GM21390 (cell line): ENCODE measurements at regions not wholly inside any gene's neighbourhood (a gene's known extent, or its start where the extent isn't known, plus 50 kb on each side); places are given as distances from the start of the nearest gene placed in this dataset.

ENCODE experiments used
- ATAC-seq: cut with Tn5 transposase; IDR thresholded peaks from one replicate; pipeline ENCODE4 v1.9.1; 2021; ENCODE audit not compliant: unreplicated experiment

DNA sequence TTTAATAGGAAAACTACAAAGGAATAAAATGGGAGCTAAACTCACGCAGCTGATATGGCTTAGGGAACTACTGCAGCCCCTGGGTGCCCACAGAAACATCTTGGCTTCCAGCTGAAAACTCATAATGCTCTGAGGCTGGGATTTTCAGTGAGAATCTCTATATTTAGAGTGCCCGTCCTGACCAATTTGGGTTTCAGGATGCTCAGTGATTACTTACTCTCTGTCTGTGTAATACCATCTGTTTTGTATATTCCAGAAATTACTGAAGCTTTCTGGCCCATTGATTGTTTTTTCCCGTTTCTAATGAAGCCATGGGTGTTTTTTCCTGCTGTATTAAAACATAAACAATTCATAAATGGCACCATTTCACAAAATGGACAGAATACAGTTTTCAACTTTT is 50.6 kb upstream of the ZNF385D start:
- no peak for ATAC-seq

DNA sequence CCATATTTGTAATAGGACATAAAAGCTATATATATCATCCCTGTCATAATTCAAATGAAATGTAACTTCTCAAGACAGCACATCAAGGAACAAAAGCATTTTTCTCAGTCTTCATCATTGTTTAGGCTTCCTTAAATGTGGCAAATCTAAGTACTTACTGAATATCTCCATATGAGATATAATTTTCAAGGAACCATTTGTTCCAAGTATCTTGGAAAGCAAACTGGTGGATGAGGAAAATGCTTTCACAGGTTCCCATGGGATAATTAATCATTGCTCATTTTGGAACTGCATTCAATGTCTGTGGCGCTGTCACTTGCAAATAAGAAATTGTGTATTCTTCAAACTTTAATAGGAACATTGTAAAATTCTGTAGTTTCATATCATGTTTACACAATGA is 52.6 kb upstream of the ZNF385D start:
- no peak for ATAC-seq

DNA sequence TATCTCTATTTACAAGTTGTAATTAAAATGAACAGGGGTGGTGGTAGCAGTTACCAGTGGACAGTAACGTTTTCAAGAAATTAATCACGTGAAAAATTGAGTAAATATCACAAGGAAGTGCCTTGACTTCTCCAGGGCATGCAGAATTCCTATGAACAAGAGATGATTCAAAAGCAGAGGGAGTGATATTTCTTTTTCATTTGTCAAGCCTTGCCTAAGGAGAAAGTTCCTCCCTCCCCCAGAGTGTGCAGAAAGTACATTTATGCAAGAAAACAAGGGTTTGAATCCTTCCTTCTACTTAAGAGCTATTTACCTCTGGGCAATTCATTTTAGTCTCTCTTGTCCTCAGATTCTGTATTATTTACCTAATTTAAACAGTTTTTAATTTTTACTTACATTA is 53.3 kb upstream of the ZNF385D start:
- no peak for ATAC-seq

DNA sequence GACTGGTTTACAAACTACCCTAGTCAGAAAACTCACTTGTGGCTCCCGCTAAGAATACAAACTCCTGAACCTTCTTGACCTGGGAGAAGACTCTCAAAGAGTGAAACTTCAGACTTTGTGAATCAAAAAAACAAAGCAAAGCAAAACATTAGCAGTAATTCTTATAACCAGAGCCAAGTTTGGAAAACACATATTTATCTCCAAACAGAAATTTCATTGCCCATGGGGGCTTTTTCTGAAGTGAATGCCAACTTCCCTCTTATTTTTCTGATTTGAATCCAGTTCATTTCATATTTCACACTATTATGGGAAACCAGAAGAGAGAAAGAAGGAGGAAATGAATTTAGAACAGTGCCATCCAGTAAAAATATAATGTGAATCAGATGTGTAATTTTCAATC is 55.7 kb upstream of the ZNF385D start:
- ATAC-seq: no peak

DNA sequence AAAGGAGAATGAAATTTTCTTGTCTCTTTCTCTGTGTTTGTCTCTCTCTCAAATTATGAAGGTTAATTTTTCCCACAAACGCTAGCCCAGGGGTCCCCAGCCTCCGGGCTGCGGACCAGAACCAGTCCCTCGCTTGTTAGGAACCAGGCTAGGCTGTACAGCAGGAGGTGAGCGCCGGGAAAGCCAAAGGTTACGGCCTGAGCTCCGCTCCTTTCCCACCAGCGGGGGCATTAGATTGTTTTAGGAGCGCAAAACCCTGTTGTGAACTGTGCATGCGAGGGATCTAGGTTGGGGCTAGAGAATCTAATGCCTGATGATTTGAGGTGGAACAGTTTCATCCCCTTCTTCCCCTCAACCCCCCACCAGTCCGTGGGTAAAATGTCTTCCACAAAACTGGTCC is 74.7 kb upstream of the ZNF385D start:
- ATAC-seq: no peak

DNA sequence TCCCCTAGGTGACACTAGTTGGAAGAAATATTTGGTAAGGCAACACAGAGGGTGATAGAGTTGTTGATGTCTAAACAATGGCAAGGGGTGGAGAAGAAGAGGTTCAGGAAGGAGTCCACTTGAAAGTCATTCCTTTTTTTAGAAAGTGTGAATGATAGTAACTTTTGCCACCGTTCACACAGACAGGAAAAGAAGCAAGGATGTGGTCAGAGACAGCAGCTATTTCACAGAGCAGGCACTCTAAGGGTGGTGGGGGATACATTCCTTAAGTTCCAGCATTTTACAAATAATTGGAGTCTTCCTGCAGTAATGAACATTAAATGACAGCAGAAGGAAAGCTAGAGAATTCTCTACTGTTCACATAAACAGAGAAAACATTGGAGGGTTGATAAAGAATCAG is 75.4 kb upstream of the ZNF385D start:
- ATAC-seq: no peak

DNA sequence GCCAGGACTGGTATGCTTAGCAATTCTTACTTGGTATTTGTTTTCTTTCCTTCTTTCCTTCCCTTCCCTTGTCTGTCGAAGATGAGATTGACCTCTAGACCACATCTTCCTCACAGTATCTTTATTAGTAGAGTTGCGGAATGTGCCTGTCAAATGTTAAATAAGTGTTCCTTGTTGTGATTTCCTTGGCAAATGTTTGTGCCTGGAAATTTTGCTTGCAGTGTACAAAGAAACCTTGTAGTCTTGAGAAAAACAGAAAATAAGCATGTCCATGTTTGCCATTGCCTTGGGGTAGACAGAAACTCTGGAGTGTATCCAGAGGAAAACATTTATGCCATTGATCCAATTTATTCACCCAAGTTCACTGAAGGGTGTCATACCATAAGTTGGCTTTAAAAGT is 79.5 kb upstream of the ZNF385D start:
- ATAC-seq: no peak

DNA sequence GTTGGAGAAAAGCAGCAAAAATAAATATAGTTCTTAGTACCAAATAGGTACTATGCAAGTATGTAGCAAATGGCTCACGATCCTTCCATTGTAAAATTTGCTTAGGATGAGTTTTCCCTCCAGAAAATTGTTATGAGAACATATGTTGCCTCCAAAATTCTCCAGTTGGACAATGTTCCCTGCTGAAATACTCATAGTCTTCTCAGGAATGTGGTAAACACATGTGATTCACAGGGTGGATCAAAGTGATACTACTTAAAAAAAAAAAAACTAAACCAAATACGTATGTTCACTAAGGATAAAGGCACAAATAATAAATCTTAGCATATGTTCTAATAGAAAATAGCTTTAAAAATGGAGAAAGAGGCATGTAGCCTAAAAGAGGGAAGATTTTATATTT is 84.3 kb upstream of the ZNF385D start:
- no peak for ATAC-seq

DNA sequence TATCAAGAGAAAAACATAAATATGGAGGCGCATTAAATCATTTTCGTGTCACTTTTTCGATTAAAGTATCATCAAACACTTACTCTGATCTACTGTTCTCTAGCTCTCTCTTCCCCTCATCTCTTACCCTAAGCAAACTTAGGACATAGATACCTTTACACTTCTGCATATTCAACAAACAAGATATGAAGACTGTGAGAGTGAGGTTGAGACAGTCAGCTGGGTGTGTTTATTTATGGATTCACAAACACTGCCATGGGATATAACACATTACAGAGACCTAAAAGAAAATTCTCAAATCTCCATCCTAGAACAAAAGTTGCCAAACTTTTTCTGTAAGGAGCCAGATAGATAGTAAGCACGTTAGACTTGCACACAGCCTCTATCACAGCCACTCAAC is 85.2 kb upstream of the ZNF385D start:
- no peak for ATAC-seq

DNA sequence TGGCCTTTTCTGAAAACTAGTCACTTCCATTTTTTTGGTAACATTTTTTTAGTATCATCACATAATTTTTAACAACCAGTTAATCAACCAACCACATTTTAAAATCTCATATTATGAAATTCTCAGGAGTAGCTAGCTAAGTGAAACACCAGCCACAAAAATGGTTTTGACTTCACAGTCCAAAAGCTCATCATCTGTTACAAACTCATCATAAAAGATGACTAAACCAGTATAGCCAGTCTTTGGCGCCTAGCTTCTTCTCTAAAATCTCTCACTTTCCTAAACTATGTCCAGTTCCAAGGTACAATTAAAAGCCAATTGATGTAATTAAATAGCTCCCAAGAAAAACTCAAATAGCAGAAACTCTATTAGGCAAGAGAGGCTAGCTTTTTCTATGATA is 88.2 kb upstream of the ZNF385D start:
- no peak for ATAC-seq

DNA sequence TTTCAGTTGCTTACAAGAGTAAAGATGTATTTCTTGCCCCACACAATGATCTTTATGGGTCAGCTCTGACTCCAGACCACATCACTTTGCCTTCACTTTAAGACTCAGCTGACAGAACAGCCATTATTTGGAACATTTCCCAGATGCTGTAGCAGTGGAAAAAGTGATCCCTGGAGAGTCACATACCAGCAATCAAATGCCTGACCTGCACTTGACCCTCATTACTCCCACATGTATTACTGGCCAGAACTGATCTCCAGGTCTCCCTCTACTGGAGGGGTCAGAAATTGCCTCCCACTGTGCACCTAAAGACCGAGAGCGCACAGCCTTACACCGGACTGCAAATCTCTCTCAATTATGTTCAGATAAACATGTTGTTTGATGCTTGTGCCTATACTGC is 88.6 kb upstream of the ZNF385D start:
- ATAC-seq: no peak

DNA sequence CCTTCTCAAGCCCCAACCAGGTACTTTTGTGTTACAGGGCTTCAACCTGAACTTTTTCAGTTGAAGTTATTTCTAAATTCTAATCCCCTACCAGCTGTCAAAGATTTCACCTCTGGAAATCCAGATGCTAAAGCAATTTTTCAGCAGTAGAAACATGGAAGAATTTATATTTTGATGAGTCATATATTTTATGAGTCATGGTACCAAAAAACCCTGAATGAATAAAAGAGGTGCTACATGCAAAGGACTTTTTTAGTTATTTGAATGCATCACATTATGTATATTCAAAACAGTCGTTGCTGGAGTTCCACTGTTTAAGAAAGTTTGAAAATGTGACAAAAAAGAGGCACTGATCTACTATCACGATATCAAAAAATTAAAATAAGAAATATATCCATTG is 96.0 kb upstream of the ZNF385D start:
- ATAC-seq: no peak

DNA sequence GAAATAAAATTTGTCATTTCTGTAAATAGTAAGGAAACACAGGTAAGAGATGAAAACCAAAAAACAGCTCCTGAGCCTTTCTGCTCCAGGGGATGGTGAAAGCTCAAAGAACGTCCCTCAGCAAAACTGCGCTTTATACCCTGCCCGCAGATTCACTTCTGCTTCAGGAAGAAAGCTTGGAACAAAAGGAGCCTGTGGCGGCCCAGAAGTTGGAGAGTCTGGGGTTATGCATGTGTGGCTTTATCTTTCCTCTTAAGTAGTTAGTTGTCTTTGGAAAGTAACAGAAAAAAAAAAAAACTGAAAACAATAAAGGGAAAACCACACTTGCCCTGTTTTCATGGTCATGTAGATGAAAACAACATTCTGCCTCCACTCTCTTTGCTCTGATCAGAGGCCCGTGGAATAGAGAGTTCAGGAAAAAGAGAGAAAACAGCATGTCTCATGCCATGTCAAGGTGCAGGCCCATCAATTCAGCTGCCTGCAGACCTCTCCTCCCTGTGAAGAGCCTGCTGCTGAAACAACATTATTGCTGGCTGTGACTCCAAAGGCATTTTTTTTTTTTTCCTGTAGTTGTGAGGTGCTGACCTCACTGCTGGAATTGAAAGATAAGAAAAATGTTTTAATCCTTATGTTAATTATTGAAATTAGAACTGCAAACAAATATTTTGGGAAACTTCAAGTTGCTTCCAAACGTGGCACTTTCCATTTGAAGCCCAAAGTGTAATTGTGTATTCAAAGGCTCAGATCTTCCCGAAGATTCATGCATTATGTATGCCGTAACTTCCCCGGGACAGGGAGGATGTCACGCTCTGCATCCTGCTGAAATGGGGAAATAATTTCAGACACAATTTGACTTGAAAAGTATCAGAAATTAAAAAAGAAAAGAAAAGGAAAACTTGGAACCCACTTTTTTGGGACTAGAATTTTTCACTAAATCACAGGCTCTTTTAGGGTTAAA is 108.4 kb upstream of the ZNF385D start:
- no peak for ATAC-seq

DNA sequence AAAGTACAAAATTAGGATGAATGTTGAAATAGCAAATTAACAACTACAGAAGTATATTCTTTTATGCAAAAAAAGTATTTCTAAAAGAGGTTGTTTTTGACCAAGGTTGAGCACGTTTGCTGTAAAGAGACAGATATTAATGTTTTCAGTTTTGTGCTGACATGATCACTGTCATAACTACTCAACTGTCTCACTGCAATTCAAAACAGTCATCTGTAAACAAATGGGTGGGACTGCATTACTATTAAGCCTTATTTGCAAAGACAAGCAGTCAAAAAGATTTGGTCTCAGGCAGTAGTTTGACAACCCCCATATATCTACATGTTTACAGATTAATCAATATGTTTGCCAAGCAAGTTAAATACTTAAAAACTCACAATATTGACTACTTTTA is 109.1 kb upstream of the ZNF385D start:
- ATAC-seq: no peak

DNA sequence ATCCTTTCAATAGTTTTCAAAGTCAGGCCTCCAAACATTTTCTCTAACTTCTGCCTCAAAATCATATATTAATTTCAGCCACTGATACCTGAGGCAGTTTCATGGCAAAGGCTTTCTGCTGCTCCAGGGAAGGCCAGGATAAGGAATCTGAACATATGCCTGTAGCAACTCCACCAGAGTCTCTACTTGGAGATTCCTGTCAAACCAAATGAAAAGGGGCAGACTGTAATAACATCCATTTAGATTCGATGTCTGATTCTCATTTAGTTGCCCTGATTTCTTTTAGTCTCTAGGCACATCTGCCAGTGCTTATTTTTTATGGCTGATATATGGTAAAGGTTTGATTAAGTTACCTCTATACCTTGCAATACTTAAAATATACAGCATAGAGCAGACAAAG is 109.6 kb upstream of the ZNF385D start:
- no peak for ATAC-seq

DNA sequence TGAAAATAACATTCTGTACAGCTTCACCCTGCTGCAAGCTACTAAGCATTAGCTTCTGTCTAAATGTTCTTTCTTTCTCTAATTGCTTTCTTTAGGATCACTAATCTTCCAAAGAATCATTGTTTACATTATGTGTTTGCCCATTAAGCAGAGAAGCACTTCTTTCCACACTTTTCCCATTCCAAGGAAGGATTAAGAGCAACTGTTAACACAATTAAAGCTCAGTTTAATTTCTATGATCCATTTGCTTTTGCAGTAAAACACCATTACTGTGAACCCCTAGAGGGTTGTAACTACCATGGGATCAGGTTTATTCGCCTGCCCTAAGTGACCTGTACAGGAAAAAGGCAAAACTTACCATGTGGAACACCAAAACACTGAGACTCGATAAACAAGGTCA is 125.8 kb upstream of the ZNF385D start:
- no peak for ATAC-seq

DNA sequence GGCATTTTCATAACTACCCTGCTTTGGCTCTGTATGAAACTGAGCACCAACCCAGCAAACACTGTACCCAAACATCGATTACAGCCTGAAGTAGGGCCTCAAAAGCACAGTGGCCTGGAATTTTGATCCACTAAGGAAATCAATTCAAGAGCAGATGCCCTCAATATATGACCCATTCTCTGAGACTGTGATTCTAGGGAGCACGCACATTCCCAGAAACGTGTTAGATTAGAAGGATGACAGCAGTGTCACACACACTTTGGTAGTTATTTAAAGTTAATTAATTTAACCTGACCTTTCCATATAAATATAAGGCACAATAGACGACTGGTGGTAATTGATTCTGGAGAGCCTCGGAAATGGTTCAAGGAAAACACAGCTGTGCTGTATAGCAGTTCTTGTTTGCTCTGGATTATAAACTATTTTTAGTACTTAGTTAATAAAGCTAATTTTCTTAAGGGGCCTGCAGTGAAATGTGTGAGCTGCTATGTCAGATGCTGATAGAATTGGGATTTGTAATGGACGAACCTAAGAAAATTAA is 126.3 kb upstream of the ZNF385D start:
- ATAC-seq: no peak

DNA sequence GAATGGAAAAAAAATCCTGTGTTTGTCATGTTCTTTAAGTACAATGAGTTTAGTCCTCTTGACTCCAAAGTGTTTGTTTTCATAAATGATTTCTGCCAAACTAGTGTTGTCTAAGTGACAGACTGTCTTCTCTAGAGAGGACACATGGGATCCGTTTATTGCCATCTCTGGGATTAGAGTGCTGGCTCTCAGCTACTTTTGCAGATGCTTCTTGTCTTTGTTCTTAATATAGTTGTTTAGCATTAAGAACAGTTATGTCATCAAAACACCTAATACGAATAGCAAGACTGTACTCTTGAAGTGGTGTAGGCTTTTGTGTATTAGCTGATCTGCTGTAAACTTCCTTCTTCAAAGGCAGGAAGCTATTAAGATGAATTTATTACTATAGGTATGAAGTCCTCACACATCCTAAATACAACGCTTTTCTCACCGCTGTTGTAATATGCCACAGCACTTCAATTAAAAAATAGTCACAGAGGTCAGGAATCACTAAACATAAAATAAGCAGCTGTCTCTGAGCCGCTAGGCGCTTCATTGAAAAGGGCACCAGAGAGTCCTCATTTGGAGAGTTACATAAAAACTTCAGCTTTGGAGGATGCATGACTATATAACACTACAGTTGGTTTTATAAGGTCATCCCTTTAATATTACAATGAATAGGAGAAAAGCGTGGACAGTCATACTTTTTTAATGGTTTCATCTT is 128.3 kb upstream of the ZNF385D start:
- no peak for ATAC-seq

DNA sequence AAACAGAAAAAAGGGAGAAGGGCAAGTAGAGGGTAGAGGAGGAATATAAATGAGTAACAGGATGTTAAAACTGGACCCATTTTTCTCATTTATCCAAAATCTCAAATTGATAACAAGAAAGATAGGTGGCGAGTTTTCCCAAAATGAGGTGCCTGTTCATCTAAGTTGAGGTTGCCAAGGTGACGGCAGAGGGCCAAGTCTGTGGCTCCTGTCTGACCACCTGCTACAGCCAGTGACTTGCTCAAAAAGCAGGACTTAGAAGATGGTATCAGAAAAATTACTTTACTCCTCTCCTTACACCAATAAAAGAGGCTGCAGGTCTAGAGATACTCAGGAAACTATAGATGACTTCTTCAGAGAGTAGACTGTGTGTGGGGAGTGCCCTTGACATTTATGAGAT is 137.6 kb upstream of the ZNF385D start:
- ATAC-seq: no peak

DNA sequence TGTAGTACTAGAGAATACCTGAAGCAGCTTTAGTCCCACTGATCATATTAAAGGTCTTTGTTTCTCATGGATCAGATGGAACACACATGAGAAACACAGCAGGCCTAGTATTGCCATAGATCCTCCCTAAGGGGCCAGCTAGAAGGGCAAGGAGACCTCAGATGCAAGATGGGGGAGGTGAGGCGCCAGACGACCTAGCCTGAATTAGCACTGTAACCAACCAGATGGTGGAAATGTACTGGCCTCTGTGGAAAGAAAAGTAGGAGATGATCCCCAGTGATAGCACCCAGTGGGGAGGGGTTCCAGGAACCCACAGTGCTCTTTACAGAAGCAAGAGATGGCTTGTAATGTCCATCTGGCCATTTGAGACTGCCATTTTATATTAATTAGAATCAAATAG is 138.2 kb upstream of the ZNF385D start:
- no peak for ATAC-seq

DNA sequence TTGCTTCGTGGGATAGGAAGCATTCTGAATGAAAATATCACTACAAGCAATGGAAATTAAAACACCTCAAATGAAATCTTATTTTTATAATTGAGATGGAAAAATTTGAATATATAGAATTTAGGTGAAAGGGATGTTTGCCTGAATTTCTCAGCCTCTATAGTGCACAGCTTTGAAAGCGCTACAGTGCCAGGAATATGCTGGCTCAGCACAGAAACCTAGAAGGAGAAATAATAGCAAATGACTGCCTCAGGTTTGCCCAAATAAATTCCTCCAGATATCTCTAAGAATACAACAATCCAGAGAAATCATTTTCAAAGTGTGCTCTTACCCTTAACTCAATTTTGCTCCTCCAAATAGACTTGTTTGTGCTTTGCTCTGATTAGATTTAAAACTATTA is 141.1 kb upstream of the ZNF385D start:
- no peak for ATAC-seq

DNA sequence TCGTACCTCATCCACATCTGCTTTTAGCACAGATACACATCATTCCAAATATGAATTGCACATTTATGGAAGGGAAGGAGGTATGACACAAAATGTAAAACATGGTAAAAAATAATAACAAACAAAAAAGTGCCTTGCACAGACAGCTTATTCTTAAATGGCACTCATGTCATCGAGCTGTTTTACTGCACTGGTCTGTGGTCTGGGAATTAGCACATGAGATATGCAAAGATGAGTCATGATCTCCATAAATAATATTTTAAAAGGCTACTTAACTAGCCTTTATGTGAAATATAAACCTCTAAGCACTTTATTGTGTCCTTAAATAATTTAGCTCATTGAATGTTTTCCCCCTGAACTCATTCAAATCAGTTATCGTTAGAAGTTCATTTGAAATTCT is 142.2 kb upstream of the ZNF385D start:
- ATAC-seq: no peak
